ENCODE measurements at regions not wholly inside any gene's neighbourhood (a gene's known extent, or its start where the extent isn't known, plus 50 kb on each side); places are given as distances from the start of the nearest gene placed in this dataset.

DNA sequence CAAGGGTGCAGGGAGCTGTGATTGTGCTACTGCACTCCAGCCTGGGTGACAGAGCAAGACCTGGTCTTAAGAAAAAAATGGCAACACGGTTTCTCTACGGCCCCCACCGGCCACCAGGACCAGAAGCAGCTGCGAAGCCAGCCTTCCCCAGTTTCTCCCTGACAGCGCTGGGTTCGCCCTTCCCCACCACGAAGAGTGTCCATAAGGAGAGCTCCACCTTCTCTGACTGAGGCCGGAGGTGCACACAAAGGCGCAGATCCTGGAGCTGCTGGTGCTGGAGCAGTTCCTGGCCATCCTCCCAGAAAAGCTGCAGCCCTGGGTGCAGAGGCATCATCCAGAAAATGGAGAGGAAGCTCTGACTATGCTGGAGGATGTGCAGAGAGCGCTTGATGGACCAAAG, 52.2 kb upstream of the ZNF599 start:
- Histone ChIP-seq H3K36me3 (ENCODE audit: insufficient read depth, low read length) (no peaks in the 10 kb centered on the region), H3K79me2 (ENCODE audit: insufficient read depth, low read length) (no peaks in the 10 kb centered on the region), H4K20me1 (ENCODE audit: insufficient read depth, low read length) (no peaks in the 10 kb centered on the region), H3K9ac (ENCODE audit: low read depth, low read length) (no peak overlapping the region), H3K4me1 (ENCODE audit: insufficient read depth, low read length) (no peaks in the 10 kb centered on the region), H3K27me3 (ENCODE audit: insufficient read depth, low read length, poor library complexity) (no peaks in the 10 kb centered on the region), H3K4me2 (ENCODE audit: insufficient read depth, low read length) (no peak overlapping the region), H3K4me3 (ENCODE audit: low read depth in 1 of 2, low read length in 2 of 2) (no peak overlapping the region), H3K27ac (ENCODE audit: low read length) (no peak overlapping the region), H3K9me3 (ENCODE audit: insufficient read depth, low read length, severe bottlenecking) (no peaks in the 10 kb centered on the region), H2AFZ (ENCODE audit: low read depth, low read length) (no peak overlapping the region)
- ATAC-seq (ENCODE audit: insufficient read depth, low read depth), result no peak
- no peak for TF ChIP-seq EZH2 (IDR thresholded peaks at IDR 0.05; ENCODE audit: borderline replicate concordance, low read depth, low read length, severe bottlenecking)
- TF ChIP-seq, protein P1, sequence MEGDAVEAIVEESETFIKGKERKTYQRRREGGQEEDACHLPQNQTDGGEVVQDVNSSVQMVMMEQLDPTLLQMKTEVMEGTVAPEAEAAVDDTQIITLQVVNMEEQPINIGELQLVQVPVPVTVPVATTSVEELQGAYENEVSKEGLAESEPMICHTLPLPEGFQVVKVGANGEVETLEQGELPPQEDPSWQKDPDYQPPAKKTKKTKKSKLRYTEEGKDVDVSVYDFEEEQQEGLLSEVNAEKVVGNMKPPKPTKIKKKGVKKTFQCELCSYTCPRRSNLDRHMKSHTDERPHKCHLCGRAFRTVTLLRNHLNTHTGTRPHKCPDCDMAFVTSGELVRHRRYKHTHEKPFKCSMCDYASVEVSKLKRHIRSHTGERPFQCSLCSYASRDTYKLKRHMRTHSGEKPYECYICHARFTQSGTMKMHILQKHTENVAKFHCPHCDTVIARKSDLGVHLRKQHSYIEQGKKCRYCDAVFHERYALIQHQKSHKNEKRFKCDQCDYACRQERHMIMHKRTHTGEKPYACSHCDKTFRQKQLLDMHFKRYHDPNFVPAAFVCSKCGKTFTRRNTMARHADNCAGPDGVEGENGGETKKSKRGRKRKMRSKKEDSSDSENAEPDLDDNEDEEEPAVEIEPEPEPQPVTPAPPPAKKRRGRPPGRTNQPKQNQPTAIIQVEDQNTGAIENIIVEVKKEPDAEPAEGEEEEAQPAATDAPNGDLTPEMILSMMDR (IDR thresholded peaks at IDR 0.05; ENCODE audit: borderline replicate concordance, extremely low read depth, low read length, poor library complexity, severe bottlenecking), result no peak
- DNase-seq, result no peak

DNA sequence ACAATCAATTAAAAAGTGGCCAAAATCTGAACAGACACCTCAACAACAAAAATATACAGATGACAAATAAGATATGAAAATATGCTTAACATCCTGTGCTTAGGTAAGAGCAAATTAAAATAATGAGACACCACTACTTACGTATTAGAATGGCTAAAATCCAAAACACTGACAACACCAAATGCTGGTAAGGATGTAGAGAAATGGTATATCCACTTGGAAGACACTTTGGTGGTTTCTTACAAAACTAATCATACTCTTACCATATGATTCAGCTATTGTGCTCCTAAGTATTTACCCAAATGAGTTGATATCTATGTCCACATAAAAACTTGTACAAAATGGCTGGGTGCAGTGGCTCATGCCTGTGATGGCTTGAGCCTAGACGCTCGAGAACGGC, 51.7 kb upstream of the ZNF599 start:
- no peaks in the 10 kb centered on the region for H3K4me1 ChIP-seq (ENCODE audit: insufficient read depth, low read length)
- no peak overlapping the region for H3K27ac ChIP-seq (ENCODE audit: low read length)
- TF ChIP-seq EZH2 (IDR thresholded peaks at IDR 0.05; ENCODE audit: borderline replicate concordance, low read depth, low read length, severe bottlenecking), result no peak
- TF ChIP-seq, protein P1 (IDR thresholded peaks at IDR 0.05; ENCODE audit: borderline replicate concordance, extremely low read depth, low read length, poor library complexity, severe bottlenecking), result no peak
- no peaks in the 10 kb centered on the region for H4K20me1 ChIP-seq (ENCODE audit: insufficient read depth, low read length)
- H3K27me3 ChIP-seq (ENCODE audit: insufficient read depth, low read length, poor library complexity), result no peaks in the 10 kb centered on the region
- no peak overlapping the region for H2AFZ ChIP-seq (ENCODE audit: low read depth, low read length)
- no peak overlapping the region for H3K4me2 ChIP-seq (ENCODE audit: insufficient read depth, low read length)
- no peaks in the 10 kb centered on the region for H3K9me3 ChIP-seq (ENCODE audit: insufficient read depth, low read length, severe bottlenecking)
- no peak for DNase-seq
- ATAC-seq (ENCODE audit: insufficient read depth, low read depth), result no peak
- no peaks in the 10 kb centered on the region for H3K79me2 ChIP-seq (ENCODE audit: insufficient read depth, low read length)
- no peak overlapping the region for H3K9ac ChIP-seq (ENCODE audit: low read depth, low read length)
- no peak overlapping the region for H3K4me3 ChIP-seq (ENCODE audit: low read depth in 1 of 2, low read length in 2 of 2)
- no peaks in the 10 kb centered on the region for H3K36me3 ChIP-seq (ENCODE audit: insufficient read depth, low read length)
